Epithelial cell of esophagus (primary cell): ENCODE measurements at regions not wholly inside any gene's neighbourhood (a gene's known extent, or its start where the extent isn't known, plus 50 kb on each side); places are given as distances from the start of the nearest gene placed in this dataset.

Experiments used
- DNase-seq: peaks from one replicate; pipeline ENCODE4 v3.0.0; 2010; ENCODE audit warnings: low read depth
- H3K4me3 ChIP-seq: 2 replicates; pipeline ENCODE4 v1.5.1; 2011; ENCODE audit warnings: mild to moderate bottlenecking, low read length, control low read depth
- TF ChIP-seq, protein P1 (sequence below): IDR thresholded peaks from 2 replicates; pipeline ENCODE4 v1.5.1; 2011; ENCODE audit warnings: low read depth, mild to moderate bottlenecking, low read length, control low read depth, inconsistent platforms; ENCODE audit not compliant: insufficient read depth; ENCODE audit errors: missing control alignments

DNA sequence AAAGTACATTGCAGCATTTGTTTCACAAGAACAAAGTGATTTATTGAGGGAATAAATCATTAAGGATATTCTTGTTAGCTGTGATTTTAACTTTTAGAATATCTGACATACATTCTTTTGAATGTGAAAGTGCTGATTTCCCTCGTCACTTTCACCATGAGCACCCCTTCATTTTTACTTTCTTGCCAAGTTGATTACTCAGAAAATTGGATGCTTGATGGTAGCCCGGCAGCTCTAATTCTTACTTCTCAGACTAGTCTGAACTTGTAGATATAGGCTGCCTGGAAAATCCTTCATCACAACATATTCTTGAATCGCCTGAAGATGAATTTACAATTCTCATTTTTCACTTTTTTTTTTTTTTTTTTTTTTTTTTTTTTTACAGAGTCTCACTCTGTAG is 147.1 kb upstream of the SMLR1 start:
- peak; percentile 86 for DNase-seq
- TF ChIP-seq, protein P1, sequence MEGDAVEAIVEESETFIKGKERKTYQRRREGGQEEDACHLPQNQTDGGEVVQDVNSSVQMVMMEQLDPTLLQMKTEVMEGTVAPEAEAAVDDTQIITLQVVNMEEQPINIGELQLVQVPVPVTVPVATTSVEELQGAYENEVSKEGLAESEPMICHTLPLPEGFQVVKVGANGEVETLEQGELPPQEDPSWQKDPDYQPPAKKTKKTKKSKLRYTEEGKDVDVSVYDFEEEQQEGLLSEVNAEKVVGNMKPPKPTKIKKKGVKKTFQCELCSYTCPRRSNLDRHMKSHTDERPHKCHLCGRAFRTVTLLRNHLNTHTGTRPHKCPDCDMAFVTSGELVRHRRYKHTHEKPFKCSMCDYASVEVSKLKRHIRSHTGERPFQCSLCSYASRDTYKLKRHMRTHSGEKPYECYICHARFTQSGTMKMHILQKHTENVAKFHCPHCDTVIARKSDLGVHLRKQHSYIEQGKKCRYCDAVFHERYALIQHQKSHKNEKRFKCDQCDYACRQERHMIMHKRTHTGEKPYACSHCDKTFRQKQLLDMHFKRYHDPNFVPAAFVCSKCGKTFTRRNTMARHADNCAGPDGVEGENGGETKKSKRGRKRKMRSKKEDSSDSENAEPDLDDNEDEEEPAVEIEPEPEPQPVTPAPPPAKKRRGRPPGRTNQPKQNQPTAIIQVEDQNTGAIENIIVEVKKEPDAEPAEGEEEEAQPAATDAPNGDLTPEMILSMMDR, result no peak
- H3K4me3 ChIP-seq, result no peak overlapping the region

DNA sequence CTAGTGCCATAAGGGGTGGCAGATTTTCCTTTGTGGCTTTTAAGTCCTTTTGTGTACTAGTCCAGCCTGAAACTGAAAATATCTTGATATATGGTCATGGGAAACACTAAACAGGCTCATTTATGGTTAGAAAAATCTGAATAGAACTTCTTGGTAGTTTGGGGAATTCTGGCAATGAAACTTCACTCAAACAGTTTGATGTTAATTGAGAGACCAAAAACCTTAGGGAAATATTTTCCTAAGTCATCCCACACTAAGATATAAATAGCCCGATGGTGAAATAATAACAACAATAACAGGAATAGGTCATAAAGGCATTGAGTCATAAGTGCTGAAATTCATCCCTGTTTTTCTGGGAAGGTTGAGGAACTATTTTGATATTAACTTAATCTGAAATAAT is 146.2 kb upstream of the SMLR1 start:
- H3K4me3 ChIP-seq, result no peak overlapping the region
- peak; percentile 66 for DNase-seq
- TF ChIP-seq, protein P1, result no peak

DNA sequence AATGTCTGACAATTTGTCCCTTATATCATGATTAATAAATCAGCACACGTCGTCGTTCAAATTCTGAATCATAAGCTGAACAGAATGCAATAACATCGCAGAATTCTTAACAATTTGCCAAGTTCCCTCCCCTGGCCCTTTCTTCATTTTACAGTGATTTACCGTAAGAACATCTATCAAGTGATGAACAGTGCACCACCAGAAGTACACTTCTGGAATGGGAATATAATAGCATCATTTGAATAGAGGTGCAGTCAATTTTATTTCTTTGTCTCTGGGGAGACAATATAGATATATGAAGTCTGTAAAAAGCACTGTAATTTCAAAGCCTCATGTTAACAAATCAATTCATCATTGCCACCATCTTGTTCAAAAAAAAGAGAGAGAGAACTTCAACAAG is 145.1 kb upstream of the SMLR1 start:
- H3K4me3 ChIP-seq, result no peak overlapping the region
- DNase-seq, result no peak
- TF ChIP-seq, protein P1, result no peak

DNA sequence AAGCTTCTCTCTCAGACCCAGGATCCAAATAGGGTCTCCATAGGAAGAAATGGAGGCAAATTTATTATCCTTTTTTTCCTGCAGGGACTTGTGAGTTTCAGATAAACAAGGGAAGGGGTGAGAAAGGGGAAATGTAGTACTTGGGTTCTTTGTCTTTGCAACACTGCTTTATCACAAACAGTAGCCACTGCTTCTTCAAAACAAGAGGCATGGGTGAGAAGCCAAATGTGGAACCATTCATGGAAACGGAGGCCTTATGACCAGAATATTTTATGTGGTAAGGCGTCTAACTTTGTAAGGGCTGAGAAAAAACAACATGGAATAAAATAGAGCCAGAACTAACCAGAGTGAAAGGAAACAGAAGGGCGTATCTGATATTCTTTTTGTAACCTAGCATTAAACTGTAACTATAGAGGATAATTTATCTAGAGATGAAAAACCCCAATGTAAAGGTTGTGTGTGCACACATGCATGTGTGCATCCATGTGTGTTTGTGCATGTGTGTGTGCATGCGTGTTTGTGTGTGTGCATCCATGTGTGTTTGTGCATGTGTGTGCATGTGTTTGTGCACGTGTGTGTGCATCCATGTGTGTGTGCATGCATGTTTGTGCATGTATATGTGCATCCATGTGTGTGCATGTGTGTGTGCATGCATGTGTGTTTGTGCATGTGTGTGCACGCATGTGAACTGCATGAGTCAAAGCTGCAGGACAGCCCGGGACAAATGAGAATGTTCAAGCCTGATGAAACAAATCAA is 143.3 kb upstream of the SMLR1 start:
- TF ChIP-seq, protein P1, result no peak
- DNase-seq, result no peak
- no peak overlapping the region for H3K4me3 ChIP-seq

DNA sequence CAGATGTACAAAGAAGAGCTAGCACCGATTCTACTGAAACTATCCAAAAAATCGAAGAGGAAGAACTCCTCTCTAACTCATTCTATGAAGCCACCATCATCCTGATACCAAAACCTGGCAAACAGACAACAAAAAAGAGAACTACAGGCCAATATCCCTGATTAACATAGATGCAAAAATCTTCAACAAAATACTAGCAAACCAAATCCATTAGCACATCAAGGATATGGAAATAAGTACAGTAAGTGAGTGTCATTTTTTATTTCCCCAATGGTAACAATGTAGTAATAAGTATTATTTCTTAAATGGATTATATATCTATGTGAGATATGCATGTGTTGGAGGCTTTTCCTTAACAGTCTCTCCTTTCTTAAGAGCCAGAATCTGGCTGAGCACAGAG is 134.5 kb upstream of the SMLR1 start:
- DNase-seq, result no peak
- no peak overlapping the region for H3K4me3 ChIP-seq
- TF ChIP-seq, protein P1, result no peak

DNA sequence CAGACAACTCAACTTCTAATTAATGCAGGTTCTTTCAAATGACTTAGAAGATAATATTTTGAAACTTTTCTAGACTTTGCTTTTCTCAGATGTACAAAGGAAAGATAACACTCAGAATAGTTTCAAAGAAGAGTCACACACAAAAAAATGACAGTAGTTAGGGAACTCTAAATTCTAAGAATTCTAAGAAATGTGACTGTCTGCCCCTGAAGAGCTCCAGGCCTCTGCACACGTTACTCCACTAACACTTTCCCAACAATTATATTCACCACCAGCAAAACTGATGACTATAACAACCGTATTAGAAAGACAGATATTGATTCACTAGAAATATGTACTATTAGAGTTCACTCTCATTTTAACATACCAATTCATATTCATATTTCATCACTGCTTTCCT is 133.3 kb upstream of the SMLR1 start:
- H3K4me3 ChIP-seq, result no peak overlapping the region
- no peak for DNase-seq
- TF ChIP-seq, protein P1, result no peak

DNA sequence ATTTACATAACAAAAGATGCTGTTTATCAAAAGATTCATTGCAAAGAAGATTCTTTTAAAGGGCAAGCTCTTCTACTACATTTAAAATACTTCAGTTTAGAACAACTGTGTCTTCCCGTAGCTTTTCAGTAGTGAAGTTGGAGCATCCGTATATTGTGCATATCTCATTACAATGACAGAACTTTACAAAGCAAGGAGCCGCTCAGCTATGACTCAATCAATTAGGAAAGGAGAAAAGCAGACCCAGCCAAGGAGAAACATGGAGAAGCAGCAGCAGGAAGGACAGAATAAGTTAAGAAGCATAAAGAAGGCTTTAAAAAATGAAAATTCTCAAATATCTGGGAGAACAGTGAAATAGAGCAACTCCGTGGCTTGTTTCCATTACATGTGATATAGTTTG is 132.6 kb upstream of the SMLR1 start:
- TF ChIP-seq, protein P1, result no peak
- no peak for DNase-seq
- H3K4me3 ChIP-seq, result no peak overlapping the region
